PC-3 (cell line): ENCODE measurements at regions not wholly inside any gene's neighbourhood (a gene's known extent, or its start where the extent isn't known, plus 50 kb on each side); places are given as distances from the start of the nearest gene placed in this dataset.

Source experiments
- ATAC-seq: fragments of 200-7000 bp; cut with Tn5 transposase; 2 replicates; pipeline ENCODE4 v1.9.1; 2020; ENCODE audit warnings: mild to moderate bottlenecking, moderate library complexity
- BruUV-seq: library from RNA; stranded (reverse); fragments of 400-500 nt; replicated peaks from 2 replicates; lab custom pipeline; 2021; lab: Mats Ljungman, UMichigan
- CTCF ChIA-PET: fragments of 300-600 bp; sonication (Branson Sonifier 250); formaldehyde crosslinking; loops from one replicate; lab custom pipeline; 2022; ENCODE audit warnings: antibody characterized with exemption; lab: Charles Lee
- POLR2A ChIA-PET: fragments of 300-600 bp; sonication (Branson Sonifier 250); formaldehyde crosslinking; loops from one replicate; lab custom pipeline; 2022; ENCODE audit warnings: antibody characterized with exemption; ENCODE audit not compliant: unreplicated experiment; lab: Charles Lee
- DNase-seq: peaks from one replicate; pipeline ENCODE4 v3.0.0-alpha.2; 2015
- H2AFZ ChIP-seq: fragments of 300-600 bp; sonication (generic); 2 replicates; pipeline ENCODE4 v1.6.0; 2016; ENCODE audit warnings: antibody characterized with exemption, low read length
- H3F3A ChIP-seq: fragments of 300-600 bp; sonication (generic); one replicate; pipeline ENCODE4 v1.6.0; 2017; ENCODE audit warnings: antibody characterized with exemption, low read length, control low read depth, mild to moderate bottlenecking; ENCODE audit not compliant: unreplicated experiment
- H3K27ac ChIP-seq: fragments of 300-600 bp; sonication (generic); 2 replicates; pipeline ENCODE4 v1.5.1; 2016; ENCODE audit warnings: mild to moderate bottlenecking, low read length
- H3K27me3 ChIP-seq: fragments of 300-600 bp; sonication (generic); 2 replicates; pipeline ENCODE4 v1.6.1; 2016; ENCODE audit warnings: low read length, mixed read lengths
- H3K36me3 ChIP-seq: fragments of 300-600 bp; sonication (generic); 2 replicates; pipeline ENCODE4 v1.6.1; 2016; ENCODE audit warnings: low read depth, mixed run types, low read length, mixed read lengths
- H3K4me1 ChIP-seq: fragments of 300-600 bp; sonication (generic); 2 replicates; pipeline ENCODE4 v1.5.1; 2016; ENCODE audit warnings: low read length; ENCODE audit not compliant: insufficient read depth
- H3K4me2 ChIP-seq: fragments of 300-600 bp; sonication (generic); 2 replicates; pipeline ENCODE4 v1.6.0; 2016; ENCODE audit warnings: low read length
- H3K4me3 ChIP-seq: fragments of 300-600 bp; sonication (generic); 2 replicates; pipeline ENCODE4 v1.5.1; 2016; ENCODE audit warnings: mild to moderate bottlenecking, low read length, mixed read lengths
- H3K79me2 ChIP-seq: fragments of 300-600 bp; sonication (generic); 2 replicates; pipeline ENCODE4 v1.6.1; 2017; ENCODE audit warnings: low read length, mixed read lengths
- H3K9ac ChIP-seq: fragments of 300-600 bp; sonication (generic); 2 replicates; pipeline ENCODE4 v1.6.0; 2016; ENCODE audit warnings: mild to moderate bottlenecking, low read length
- H3K9me2 ChIP-seq: fragments of 300-600 bp; sonication (generic); replicated peaks from 2 replicates; pipeline ENCODE4 v1.6.1; 2016; ENCODE audit warnings: mixed run types, low read length, mixed read lengths
- H3K9me3 ChIP-seq: fragments of 300-600 bp; sonication (generic); 2 replicates; pipeline ENCODE4 v1.6.1; 2016; ENCODE audit warnings: low read length, mixed read lengths
- H4K20me1 ChIP-seq: fragments of 300-600 bp; sonication (generic); 2 replicates; pipeline ENCODE4 v1.6.1; 2016; ENCODE audit warnings: low read length, mixed read lengths
- CTCF ChIP-seq: fragments of 300-600 bp; sonication (generic); conservative IDR thresholded peaks from 2 replicates; pipeline ENCODE4 v1.5.1; 2017; ENCODE audit warnings: antibody characterized with exemption, low read depth, mild to moderate bottlenecking, low read length
- EZH2 ChIP-seq: fragments of 300-600 bp; sonication (generic); IDR thresholded peaks from one replicate; pipeline ENCODE4 v1.6.1; 2017; ENCODE audit warnings: antibody characterized with exemption, mild to moderate bottlenecking, low read length; ENCODE audit not compliant: unreplicated experiment
- EZH2phosphoT487 ChIP-seq: fragments of 300-600 bp; sonication (generic); IDR thresholded peaks from 2 replicates; pipeline ENCODE4 v1.6.1; 2018; ENCODE audit warnings: mild to moderate bottlenecking, antibody characterized with exemption, low read length, borderline replicate concordance
- intact Hi-C: fragments of 100-400 bp; cut with micrococcal nuclease; formaldehyde crosslinking; loops from 2 replicates; pipeline ENCODE4 v1.9.0; 2023

- H3K4me2 ChIP-seq, result peak overlapping the region; percentile 75
- TF ChIP-seq EZH2, result no peak
- no peak for TF ChIP-seq CTCF
- TF ChIP-seq EZH2phosphoT487, result no peak
- peaks cover 7% of the 10 kb centered on the region; the same call in 1 of the 2 replicates for H3K36me3 ChIP-seq
- POLR2A ChIA-PET, result no interaction called here
- no peaks in the 10 kb centered on the region for H3K9me2 ChIP-seq
- DNase-seq, result peak; percentile 92
- H3K4me1 ChIP-seq, result peaks cover 22% of the 10 kb centered on the region
- peak overlapping the region; percentile 33; the same call in 1 of the 2 replicates for H3K9ac ChIP-seq
- BruUV-seq, result no TSS peak
- H4K20me1 ChIP-seq, result no peaks in the 10 kb centered on the region
- no peaks in the 10 kb centered on the region for H3K79me2 ChIP-seq
- intact Hi-C loops, result loop anchor here (2.0 kb wide), 1 partner anchor 275 kb away; no protein-coding TSS in a partner anchor
- peaks cover 4% of the 10 kb centered on the region for H3F3A ChIP-seq
- H3K27ac ChIP-seq, result peak overlapping the region; percentile 86
- no peaks in the 10 kb centered on the region for H3K27me3 ChIP-seq
- CTCF ChIA-PET, result no interaction called here
- peak overlapping the region; percentile 21; the same call in 1 of the 2 replicates for H2AFZ ChIP-seq
- no peaks in the 10 kb centered on the region for H3K9me3 ChIP-seq
- peak; percentile 99 for ATAC-seq
- peak overlapping the region; percentile 43 for H3K4me3 ChIP-seq
Measured at GRCh38 chr4:91826186-91826585, 477.6 kb upstream of the GRID2 start.

DNA sequence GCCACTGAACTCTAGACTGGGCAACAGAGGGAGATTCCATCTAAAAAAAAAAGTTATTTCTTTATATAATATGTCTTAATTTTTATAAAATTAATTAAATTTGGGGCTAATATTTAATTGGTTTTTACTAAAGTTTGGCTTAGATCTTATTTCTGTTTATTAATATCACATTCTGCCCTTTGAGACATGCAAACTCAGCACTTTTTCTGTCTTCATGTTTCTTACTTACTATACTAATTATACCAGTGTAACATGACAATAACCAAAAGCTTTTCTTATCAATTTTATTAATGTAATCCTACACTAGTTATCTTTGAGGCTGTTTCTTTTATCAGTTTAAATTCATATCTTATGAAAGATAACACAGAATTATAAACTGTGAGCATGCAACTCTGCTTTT is 475.9 kb upstream of the GRID2 start:
- no peak overlapping the region for H3K4me3 ChIP-seq
- ATAC-seq (no peak), DNase-seq (no peak)
- intact Hi-C loops, result loop anchor here (2.0 kb wide), 1 partner anchor 273 kb away; no protein-coding TSS in a partner anchor
- no peaks in the 10 kb centered on the region for H4K20me1 ChIP-seq
- peaks cover 4% of the 10 kb centered on the region for H3F3A ChIP-seq
- peaks cover 22% of the 10 kb centered on the region for H3K4me1 ChIP-seq
- H3K9ac ChIP-seq, result no peak overlapping the region
- TF ChIP-seq EZH2phosphoT487, result no peak
- no peak for TF ChIP-seq CTCF
- no peak for TF ChIP-seq EZH2
- H3K9me3 ChIP-seq, result peaks cover under 1% of the 10 kb centered on the region; the same call in 1 of the 2 replicates
- CTCF ChIA-PET, result no interaction called here
- no peaks in the 10 kb centered on the region for H3K27me3 ChIP-seq
- H3K4me2 ChIP-seq, result no peak overlapping the region
- POLR2A ChIA-PET, result no interaction called here
- no TSS peak for BruUV-seq
- no peaks in the 10 kb centered on the region for H3K79me2 ChIP-seq
- no peak overlapping the region for H2AFZ ChIP-seq
- H3K9me2 ChIP-seq, result no peaks in the 10 kb centered on the region
- H3K36me3 ChIP-seq, result peaks cover 7% of the 10 kb centered on the region; the same call in 1 of the 2 replicates
- H3K27ac ChIP-seq, result no peak overlapping the region

DNA sequence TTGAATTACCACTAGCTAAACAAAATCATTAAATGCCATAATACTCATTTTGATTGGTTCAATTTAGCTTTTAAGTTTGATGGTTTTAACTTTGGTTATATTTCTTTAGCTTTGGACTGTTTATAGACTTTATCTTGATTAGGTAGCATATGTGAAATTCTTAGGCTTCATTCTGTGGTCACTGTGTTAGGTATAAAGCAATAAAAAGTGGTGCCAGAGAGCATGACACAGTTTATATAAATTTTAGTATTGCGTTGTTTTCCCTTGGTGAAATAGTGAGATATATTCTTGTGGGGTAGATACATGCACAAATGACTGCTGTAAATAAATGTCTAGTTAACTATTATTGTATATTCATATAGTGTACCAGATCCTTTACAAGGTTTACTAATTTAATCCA is 474.2 kb upstream of the GRID2 start:
- BruUV-seq, result no TSS peak
- no peak for TF ChIP-seq EZH2phosphoT487
- TF ChIP-seq CTCF, result no peak
- TF ChIP-seq EZH2, result no peak
- CTCF ChIA-PET, result no interaction called here

More for the DNA sequence above, 474.2 kb upstream of the GRID2 start:
- H3K4me2 ChIP-seq, result no peak overlapping the region
- intact Hi-C loops, result no loop called here
- no peak overlapping the region for H3K9ac ChIP-seq
- no peak overlapping the region for H3K27ac ChIP-seq
- no peaks in the 10 kb centered on the region for H3K27me3 ChIP-seq
- DNase-seq (peak; percentile 67), ATAC-seq (peak; percentile 28; the same call in 1 of the 2 replicates)
- H3K4me3 ChIP-seq, result no peak overlapping the region
- H2AFZ ChIP-seq, result no peak overlapping the region
- H3K9me2 ChIP-seq, result no peaks in the 10 kb centered on the region
- POLR2A ChIA-PET, result no interaction called here
- peaks cover 8% of the 10 kb centered on the region; the same call in 1 of the 2 replicates for H3K9me3 ChIP-seq
- H3K79me2 ChIP-seq, result no peaks in the 10 kb centered on the region
- H3K36me3 ChIP-seq, result peaks cover 7% of the 10 kb centered on the region; the same call in 1 of the 2 replicates
- peaks cover 22% of the 10 kb centered on the region for H3K4me1 ChIP-seq
- peaks cover 4% of the 10 kb centered on the region for H3F3A ChIP-seq
- no peaks in the 10 kb centered on the region for H4K20me1 ChIP-seq
